ENCODE measurements at regions not wholly inside any gene's neighbourhood (a gene's known extent, or its start where the extent isn't known, plus 50 kb on each side); places are given as distances from the start of the nearest gene placed in this dataset.
"Not testable (repeated sequence)": the region's sequence is repeated elsewhere in the genome, so short reads cannot be mapped to it uniquely, and the experiment has no call there.

- Histone ChIP-seq H3K4me3 (ENCODE audit: low read depth in 1 of 2, low read length in 2 of 2) (no peak overlapping the region), H3K4me1 (ENCODE audit: control insufficient read depth in 2 of 2, insufficient read depth in 2 of 2, low read length in 1 of 2) (no peaks in the 10 kb centered on the region), H3K36me3 (ENCODE audit: control insufficient read depth in 2 of 2, insufficient read depth in 2 of 2, low read length in 1 of 2) (no peaks in the 10 kb centered on the region), H3K27me3 (ENCODE audit: control insufficient read depth in 1 of 2, insufficient read depth in 2 of 2, low read length in 2 of 2) (no peaks in the 10 kb centered on the region), H3K27ac (ENCODE audit: low read depth in 2 of 2, low read length in 1 of 2) (no peak overlapping the region), H3K9me3 (ENCODE audit: control insufficient read depth in 2 of 2, insufficient read depth in 1 of 2, low read depth in 1 of 2, low read length in 1 of 2) (no peaks in the 10 kb centered on the region)
- 77 to 86% methylated on average over 3 of the region's 3 CpGs for WGBS, 2 donors
These were observed 351.2 kb upstream of the ATP10A start for GRCh38 chr15:26214290-26214689.

DNA sequence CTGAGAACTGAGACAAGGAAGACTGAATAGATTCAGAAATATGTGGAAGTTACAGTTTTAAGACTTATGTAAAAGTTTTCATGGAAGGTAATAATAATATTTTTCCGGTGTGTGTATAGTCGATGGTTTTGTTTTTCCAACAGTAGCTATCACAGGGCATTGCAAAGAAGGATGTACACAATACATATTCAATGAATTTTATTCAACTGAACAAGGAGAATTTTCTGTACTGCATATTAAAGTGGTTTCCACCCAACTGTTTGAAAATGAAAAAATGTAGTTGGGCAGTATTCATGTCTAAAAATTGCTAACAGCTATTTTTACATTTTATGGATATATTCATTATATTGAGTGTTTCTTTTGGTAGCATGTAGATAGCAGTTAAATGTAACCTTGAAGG is 350.3 kb upstream of the ATP10A start:
- WGBS, 2 donors: 86 to 92% methylated on average over 2 of the region's 2 CpGs
- Histone ChIP-seq H3K9me3 (ENCODE audit: control insufficient read depth in 2 of 2, insufficient read depth in 1 of 2, low read depth in 1 of 2, low read length in 1 of 2) (no peaks in the 10 kb centered on the region), H3K4me3 (ENCODE audit: low read depth in 1 of 2, low read length in 2 of 2) (no peak overlapping the region), H3K27me3 (ENCODE audit: control insufficient read depth in 1 of 2, insufficient read depth in 2 of 2, low read length in 2 of 2) (no peaks in the 10 kb centered on the region), H3K36me3 (ENCODE audit: control insufficient read depth in 2 of 2, insufficient read depth in 2 of 2, low read length in 1 of 2) (no peaks in the 10 kb centered on the region), H3K4me1 (ENCODE audit: control insufficient read depth in 2 of 2, insufficient read depth in 2 of 2, low read length in 1 of 2) (no peaks in the 10 kb centered on the region), H3K27ac (ENCODE audit: low read depth in 2 of 2, low read length in 1 of 2) (no peak overlapping the region)

- WGBS, 2 donors: 67 to 69% methylated on average over 1 of the region's 1 CpG
- Histone ChIP-seq H3K4me3 (ENCODE audit: low read depth in 1 of 2, low read length in 2 of 2) (no peak overlapping the region), H3K27ac (ENCODE audit: low read depth in 2 of 2, low read length in 1 of 2) (no peak overlapping the region), H3K4me1 (ENCODE audit: control insufficient read depth in 2 of 2, insufficient read depth in 2 of 2, low read length in 1 of 2) (no peaks in the 10 kb centered on the region), H3K9me3 (ENCODE audit: control insufficient read depth in 2 of 2, insufficient read depth in 1 of 2, low read depth in 1 of 2, low read length in 1 of 2) (no peaks in the 10 kb centered on the region), H3K36me3 (ENCODE audit: control insufficient read depth in 2 of 2, insufficient read depth in 2 of 2, low read length in 1 of 2) (no peaks in the 10 kb centered on the region), H3K27me3 (ENCODE audit: control insufficient read depth in 1 of 2, insufficient read depth in 2 of 2, low read length in 2 of 2) (no peaks in the 10 kb centered on the region)
These were observed 349.0 kb upstream of the ATP10A start for GRCh38 chr15:26212109-26212508.

DNA sequence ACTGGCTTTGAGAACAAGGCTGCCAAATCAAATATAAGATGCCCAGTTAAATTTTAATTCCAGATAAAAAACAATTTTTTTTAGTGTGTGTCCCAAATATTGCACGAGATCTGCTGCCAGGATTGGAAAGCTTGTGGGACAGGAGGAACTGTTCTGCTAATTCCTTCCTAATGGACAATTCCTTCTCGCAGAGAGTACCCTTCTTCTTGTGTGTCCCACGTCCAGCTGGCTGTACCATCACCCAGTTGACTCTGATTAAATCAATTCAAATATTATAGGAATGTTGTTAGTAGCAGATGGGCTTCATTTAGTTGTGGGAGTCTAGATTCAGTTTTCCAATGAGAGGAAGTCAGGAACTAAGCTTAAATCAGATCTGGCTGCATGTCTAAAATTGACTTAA is 347.9 kb upstream of the ATP10A start:
- H3K27me3 ChIP-seq (ENCODE audit: control insufficient read depth in 1 of 2, insufficient read depth in 2 of 2, low read length in 2 of 2): no peaks in the 10 kb centered on the region
- no peaks in the 10 kb centered on the region for H3K36me3 ChIP-seq (ENCODE audit: control insufficient read depth in 2 of 2, insufficient read depth in 2 of 2, low read length in 1 of 2)
- H3K4me1 ChIP-seq (ENCODE audit: control insufficient read depth in 2 of 2, insufficient read depth in 2 of 2, low read length in 1 of 2): no peaks in the 10 kb centered on the region
- H3K4me3 ChIP-seq (ENCODE audit: low read depth in 1 of 2, low read length in 2 of 2): no peak overlapping the region
- no peak overlapping the region for H3K27ac ChIP-seq (ENCODE audit: low read depth in 2 of 2, low read length in 1 of 2)
- no peaks in the 10 kb centered on the region for H3K9me3 ChIP-seq (ENCODE audit: control insufficient read depth in 2 of 2, insufficient read depth in 1 of 2, low read depth in 1 of 2, low read length in 1 of 2)
- WGBS, 2 donors: 43 to 57% methylated on average over 3 of the region's 3 CpGs

DNA sequence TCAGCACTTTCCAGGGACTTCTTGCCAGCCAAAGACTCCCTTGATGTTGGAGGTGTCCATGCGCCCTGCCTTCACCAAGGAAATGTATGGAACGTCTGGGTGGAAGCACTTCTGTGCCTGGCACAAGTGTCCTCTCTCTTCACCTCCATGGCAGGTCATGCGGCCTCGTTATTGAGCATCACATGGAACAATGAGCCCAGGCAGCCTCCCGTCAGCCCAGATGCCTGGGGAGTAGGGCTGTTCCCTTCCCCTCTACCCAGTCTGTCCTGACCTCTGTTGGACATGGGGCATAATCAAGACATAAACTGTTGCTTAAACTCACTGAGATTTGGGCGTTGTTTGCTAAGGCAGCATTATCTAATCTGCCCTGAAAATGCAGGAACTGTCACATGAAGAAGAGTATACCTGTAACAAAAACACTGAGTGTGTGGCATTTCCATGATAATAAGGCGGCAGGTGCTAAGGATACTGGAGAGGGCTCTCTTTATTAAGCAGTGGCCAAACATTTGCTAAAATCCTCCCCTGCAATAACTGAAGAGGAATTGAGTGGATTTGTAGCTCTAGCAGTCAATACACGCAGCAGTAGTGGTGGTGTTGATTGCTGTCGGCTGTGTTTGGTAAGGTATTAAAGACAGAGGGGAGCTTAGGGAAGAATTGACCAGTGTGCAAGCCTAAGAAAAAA is 338.2 kb upstream of the ATP10A start:
- 68 to 69% methylated on average over 9 of the region's 9 CpGs for WGBS, 2 donors
- no peak overlapping the region for H3K4me3 ChIP-seq (ENCODE audit: low read depth in 1 of 2, low read length in 2 of 2)
- no peak overlapping the region for H3K27ac ChIP-seq (ENCODE audit: low read depth in 2 of 2, low read length in 1 of 2)
- no peaks in the 10 kb centered on the region for H3K4me1 ChIP-seq (ENCODE audit: control insufficient read depth in 2 of 2, insufficient read depth in 2 of 2, low read length in 1 of 2)
- H3K27me3 ChIP-seq (ENCODE audit: control insufficient read depth in 1 of 2, insufficient read depth in 2 of 2, low read length in 2 of 2): no peaks in the 10 kb centered on the region
- no peaks in the 10 kb centered on the region for H3K9me3 ChIP-seq (ENCODE audit: control insufficient read depth in 2 of 2, insufficient read depth in 1 of 2, low read depth in 1 of 2, low read length in 1 of 2)
- H3K36me3 ChIP-seq (ENCODE audit: control insufficient read depth in 2 of 2, insufficient read depth in 2 of 2, low read length in 1 of 2): no peaks in the 10 kb centered on the region

- no peaks in the 10 kb centered on the region for H3K36me3 ChIP-seq (ENCODE audit: control insufficient read depth in 2 of 2, insufficient read depth in 2 of 2, low read length in 1 of 2)
These were observed 337.3 kb upstream of the ATP10A start for GRCh38 chr15:26200427-26200826.

DNA sequence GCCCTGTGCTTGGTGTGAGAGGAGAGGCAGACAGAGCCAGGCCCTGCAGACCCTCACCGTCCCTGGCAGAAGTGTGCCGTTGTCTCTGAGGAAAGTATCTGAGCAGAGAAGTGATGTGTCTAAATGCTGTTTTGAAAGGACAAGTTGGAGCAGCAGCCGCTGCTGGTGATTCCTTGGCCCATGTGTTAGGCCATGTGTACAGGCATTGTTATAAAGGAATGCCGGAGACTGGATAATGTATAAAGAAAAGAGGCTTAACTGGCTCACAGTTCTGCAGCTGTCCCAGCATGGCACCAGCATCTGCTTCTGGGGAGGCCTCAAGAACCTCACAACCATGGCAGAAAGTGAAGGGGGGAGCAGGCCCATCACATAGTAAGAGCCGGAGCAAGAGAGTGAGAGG is 334.6 kb upstream of the ATP10A start:
- WGBS, 2 donors: 58 to 66% methylated on average over 5 of the region's 5 CpGs
- H3K27ac ChIP-seq (ENCODE audit: low read depth in 2 of 2, low read length in 1 of 2): no peak overlapping the region
- no peaks in the 10 kb centered on the region for H3K9me3 ChIP-seq (ENCODE audit: control insufficient read depth in 2 of 2, insufficient read depth in 1 of 2, low read depth in 1 of 2, low read length in 1 of 2)
- H3K27me3 ChIP-seq (ENCODE audit: control insufficient read depth in 1 of 2, insufficient read depth in 2 of 2, low read length in 2 of 2): no peaks in the 10 kb centered on the region
- no peaks in the 10 kb centered on the region for H3K4me1 ChIP-seq (ENCODE audit: control insufficient read depth in 2 of 2, insufficient read depth in 2 of 2, low read length in 1 of 2)
- no peaks in the 10 kb centered on the region for H3K36me3 ChIP-seq (ENCODE audit: control insufficient read depth in 2 of 2, insufficient read depth in 2 of 2, low read length in 1 of 2)
- H3K4me3 ChIP-seq (ENCODE audit: low read depth in 1 of 2, low read length in 2 of 2): no peak overlapping the region

More at GRCh38 chr15:26200427-26200826, 337.3 kb upstream of the ATP10A start:
- Histone ChIP-seq H3K27ac (ENCODE audit: low read depth in 2 of 2, low read length in 1 of 2) (no peak overlapping the region), H3K4me1 (ENCODE audit: control insufficient read depth in 2 of 2, insufficient read depth in 2 of 2, low read length in 1 of 2) (no peaks in the 10 kb centered on the region), H3K4me3 (ENCODE audit: low read depth in 1 of 2, low read length in 2 of 2) (no peak overlapping the region), H3K9me3 (ENCODE audit: control insufficient read depth in 2 of 2, insufficient read depth in 1 of 2, low read depth in 1 of 2, low read length in 1 of 2) (no peaks in the 10 kb centered on the region), H3K27me3 (ENCODE audit: control insufficient read depth in 1 of 2, insufficient read depth in 2 of 2, low read length in 2 of 2) (no peaks in the 10 kb centered on the region)
- 60 to 63% methylated on average over 8 of the region's 8 CpGs for WGBS, 2 donors

DNA sequence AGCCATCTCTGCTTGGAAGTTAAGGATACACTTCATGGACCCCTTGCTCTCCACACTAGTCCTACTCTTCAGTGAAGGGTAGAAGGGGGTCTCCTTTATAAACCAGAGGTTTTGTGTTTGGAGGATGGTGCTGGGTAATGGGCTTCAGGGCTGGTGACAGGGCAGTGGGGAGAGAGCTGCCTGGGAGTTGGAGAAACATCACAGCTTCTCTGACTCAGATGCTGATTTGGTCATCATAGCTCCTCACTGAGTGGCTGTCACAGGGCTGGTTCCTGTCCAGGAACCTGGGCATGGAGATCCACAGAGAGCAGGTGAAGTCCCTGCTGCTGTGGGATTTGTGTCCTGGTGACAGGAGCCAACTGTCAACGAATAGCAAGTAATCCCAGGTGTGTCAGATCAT is 333.9 kb upstream of the ATP10A start:
- no peak overlapping the region for H3K4me3 ChIP-seq (ENCODE audit: low read depth in 1 of 2, low read length in 2 of 2)
- H3K9me3 ChIP-seq (ENCODE audit: control insufficient read depth in 2 of 2, insufficient read depth in 1 of 2, low read depth in 1 of 2, low read length in 1 of 2): no peaks in the 10 kb centered on the region
- H3K36me3 ChIP-seq (ENCODE audit: control insufficient read depth in 2 of 2, insufficient read depth in 2 of 2, low read length in 1 of 2): no peaks in the 10 kb centered on the region
- H3K27ac ChIP-seq (ENCODE audit: low read depth in 2 of 2, low read length in 1 of 2): no peak overlapping the region
- no peaks in the 10 kb centered on the region for H3K27me3 ChIP-seq (ENCODE audit: control insufficient read depth in 1 of 2, insufficient read depth in 2 of 2, low read length in 2 of 2)
- no peaks in the 10 kb centered on the region for H3K4me1 ChIP-seq (ENCODE audit: control insufficient read depth in 2 of 2, insufficient read depth in 2 of 2, low read length in 1 of 2)
- WGBS, 2 donors: 23 to 26% methylated on average over 1 of the region's 1 CpG

- no peak overlapping the region for H3K4me3 ChIP-seq (ENCODE audit: low read depth in 1 of 2, low read length in 2 of 2)
- H3K4me1 ChIP-seq (ENCODE audit: control insufficient read depth in 2 of 2, insufficient read depth in 2 of 2, low read length in 1 of 2): no peaks in the 10 kb centered on the region
- H3K36me3 ChIP-seq (ENCODE audit: control insufficient read depth in 2 of 2, insufficient read depth in 2 of 2, low read length in 1 of 2): no peaks in the 10 kb centered on the region
- H3K27me3 ChIP-seq (ENCODE audit: control insufficient read depth in 1 of 2, insufficient read depth in 2 of 2, low read length in 2 of 2): no peaks in the 10 kb centered on the region
- WGBS, 2 donors: 50 to 57% methylated on average over 2 of the region's 2 CpGs
- H3K27ac ChIP-seq (ENCODE audit: low read depth in 2 of 2, low read length in 1 of 2): no peak overlapping the region
- peaks cover 0 to 2% of the 10 kb centered on the region in 2 donors for H3K9me3 ChIP-seq (ENCODE audit: control insufficient read depth in 2 of 2, insufficient read depth in 1 of 2, low read depth in 1 of 2, low read length in 1 of 2)
These were observed 328.1 kb upstream of the ATP10A start for GRCh38 chr15:26191193-26191592.

- H3K27me3 ChIP-seq (ENCODE audit: control insufficient read depth in 1 of 2, insufficient read depth in 2 of 2, low read length in 2 of 2); H3K27ac ChIP-seq (ENCODE audit: low read depth in 2 of 2, low read length in 1 of 2); H3K9me3 ChIP-seq (ENCODE audit: control insufficient read depth in 2 of 2, insufficient read depth in 1 of 2, low read depth in 1 of 2, low read length in 1 of 2); H3K36me3 ChIP-seq (ENCODE audit: control insufficient read depth in 2 of 2, insufficient read depth in 2 of 2, low read length in 1 of 2); H3K4me3 ChIP-seq (ENCODE audit: low read depth in 1 of 2, low read length in 2 of 2); H3K4me1 ChIP-seq (ENCODE audit: control insufficient read depth in 2 of 2, insufficient read depth in 2 of 2, low read length in 1 of 2): not testable (repeated sequence)
- 82 to 90% methylated on average over 10 of the region's 10 CpGs for WGBS, 2 donors
These were observed 323.0 kb upstream of the ATP10A start for GRCh38 chr15:26186138-26186537.
